ENCODE measurements at regions not wholly inside any gene's neighbourhood (a gene's known extent, or its start where the extent isn't known, plus 50 kb on each side); places are given as distances from the start of the nearest gene placed in this dataset.
"Not testable (repeated sequence)": the region's sequence is repeated elsewhere in the genome, so short reads cannot be mapped to it uniquely, and the experiment has no call there.

DNA sequence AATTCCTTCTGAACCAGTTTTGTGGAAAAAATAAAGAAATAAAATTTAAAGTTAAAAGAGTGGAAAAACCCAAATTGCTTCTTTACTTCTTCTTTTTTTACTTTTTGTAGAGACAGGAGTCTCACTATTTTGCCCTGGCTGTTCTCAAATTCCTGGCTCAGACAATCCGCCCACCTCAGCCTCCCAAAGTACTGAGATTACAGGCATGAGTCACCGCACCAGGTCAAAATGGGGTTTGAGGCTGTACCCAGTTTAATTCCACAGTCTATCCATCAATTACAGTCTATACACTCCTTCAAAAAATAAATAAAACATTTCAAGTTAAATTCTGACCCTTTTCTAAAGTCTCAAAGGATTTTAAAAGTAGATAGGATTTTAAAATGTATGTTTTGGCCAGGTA lies 120.3 kb downstream of the FAM161A start:
- Mint-ChIP-seq H3K27ac (ENCODE audit: low read depth, unreplicated experiment) (peak overlapping the region; percentile 54), H3K27me3 (ENCODE audit: insufficient read depth, unreplicated experiment) (no peaks in the 10 kb centered on the region), H3K4me1 (ENCODE audit: insufficient read depth, unreplicated experiment) (no peaks in the 10 kb centered on the region), H3K36me3 (ENCODE audit: insufficient read depth, unreplicated experiment) (no peaks in the 10 kb centered on the region), H3K4me3 (ENCODE audit: unreplicated experiment) (no peak overlapping the region), H3K9me3 (ENCODE audit: unreplicated experiment) (no peaks in the 10 kb centered on the region)
- TF ChIP-seq, protein P1, sequence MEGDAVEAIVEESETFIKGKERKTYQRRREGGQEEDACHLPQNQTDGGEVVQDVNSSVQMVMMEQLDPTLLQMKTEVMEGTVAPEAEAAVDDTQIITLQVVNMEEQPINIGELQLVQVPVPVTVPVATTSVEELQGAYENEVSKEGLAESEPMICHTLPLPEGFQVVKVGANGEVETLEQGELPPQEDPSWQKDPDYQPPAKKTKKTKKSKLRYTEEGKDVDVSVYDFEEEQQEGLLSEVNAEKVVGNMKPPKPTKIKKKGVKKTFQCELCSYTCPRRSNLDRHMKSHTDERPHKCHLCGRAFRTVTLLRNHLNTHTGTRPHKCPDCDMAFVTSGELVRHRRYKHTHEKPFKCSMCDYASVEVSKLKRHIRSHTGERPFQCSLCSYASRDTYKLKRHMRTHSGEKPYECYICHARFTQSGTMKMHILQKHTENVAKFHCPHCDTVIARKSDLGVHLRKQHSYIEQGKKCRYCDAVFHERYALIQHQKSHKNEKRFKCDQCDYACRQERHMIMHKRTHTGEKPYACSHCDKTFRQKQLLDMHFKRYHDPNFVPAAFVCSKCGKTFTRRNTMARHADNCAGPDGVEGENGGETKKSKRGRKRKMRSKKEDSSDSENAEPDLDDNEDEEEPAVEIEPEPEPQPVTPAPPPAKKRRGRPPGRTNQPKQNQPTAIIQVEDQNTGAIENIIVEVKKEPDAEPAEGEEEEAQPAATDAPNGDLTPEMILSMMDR (IDR thresholded peaks at IDR 0.05; ENCODE audit: unreplicated experiment) = no peak
- no TSS peak for BruUV-seq (replicated peaks)
- peak; percentile 31 for DNase-seq (ENCODE audit: unreplicated experiment)
- ChIA-PET CTCF (no interaction called here), POLR2A (interaction anchor here (0.6 kb wide), 1 partner anchor 44 kb away, joined by 3 read pairs; no protein-coding TSS in a partner anchor)
- intact Hi-C loops (cut with micrococcal nuclease) = no loop called here

GRCh38 chr2:61732787-61733186 lies 121.1 kb downstream of the FAM161A start:
- TF ChIP-seq, protein P1 (IDR thresholded peaks at IDR 0.05; ENCODE audit: unreplicated experiment) = no peak
- CTCF ChIA-PET = no interaction called here
- no peak for DNase-seq (ENCODE audit: unreplicated experiment)
- Mint-ChIP-seq H3K4me3 (ENCODE audit: unreplicated experiment) (no peak overlapping the region), H3K27me3 (ENCODE audit: insufficient read depth, unreplicated experiment) (no peaks in the 10 kb centered on the region), H3K27ac (ENCODE audit: low read depth, unreplicated experiment) (no peak overlapping the region), H3K36me3 (ENCODE audit: insufficient read depth, unreplicated experiment) (no peaks in the 10 kb centered on the region), H3K9me3 (ENCODE audit: unreplicated experiment) (peaks cover 4% of the 10 kb centered on the region), H3K4me1 (ENCODE audit: insufficient read depth, unreplicated experiment) (no peaks in the 10 kb centered on the region)
- intact Hi-C loops (cut with micrococcal nuclease) = no loop called here
- POLR2A ChIA-PET = interaction anchor here (0.6 to 0.7 kb wide), 2 partner anchors 97 to 1908 kb away, joined by 3 read pairs; no protein-coding TSS in a partner anchor
- BruUV-seq (replicated peaks) = no TSS peak

- intact Hi-C loops (cut with micrococcal nuclease) = no loop called here
- ChIA-PET POLR2A (no interaction called here), CTCF (no interaction called here)
- TF ChIP-seq, protein P1 (IDR thresholded peaks at IDR 0.05; ENCODE audit: unreplicated experiment) = no peak
- peaks cover 22% of the 10 kb centered on the region for H3K9me3 Mint-ChIP-seq (ENCODE audit: unreplicated experiment)
- no peak overlapping the region for H3K4me3 Mint-ChIP-seq (ENCODE audit: unreplicated experiment)
- no peaks in the 10 kb centered on the region for H3K27me3 Mint-ChIP-seq (ENCODE audit: insufficient read depth, unreplicated experiment)
- H3K27ac Mint-ChIP-seq (ENCODE audit: low read depth, unreplicated experiment) = no peak overlapping the region
- peak; percentile 8 for DNase-seq (ENCODE audit: unreplicated experiment)
- no peaks in the 10 kb centered on the region for H3K36me3 Mint-ChIP-seq (ENCODE audit: insufficient read depth, unreplicated experiment)
- H3K4me1 Mint-ChIP-seq (ENCODE audit: insufficient read depth, unreplicated experiment) = no peaks in the 10 kb centered on the region
- no TSS peak for BruUV-seq (replicated peaks)
Measured at GRCh38 chr2:61727746-61728145, 126.1 kb downstream of the FAM161A start.

DNA sequence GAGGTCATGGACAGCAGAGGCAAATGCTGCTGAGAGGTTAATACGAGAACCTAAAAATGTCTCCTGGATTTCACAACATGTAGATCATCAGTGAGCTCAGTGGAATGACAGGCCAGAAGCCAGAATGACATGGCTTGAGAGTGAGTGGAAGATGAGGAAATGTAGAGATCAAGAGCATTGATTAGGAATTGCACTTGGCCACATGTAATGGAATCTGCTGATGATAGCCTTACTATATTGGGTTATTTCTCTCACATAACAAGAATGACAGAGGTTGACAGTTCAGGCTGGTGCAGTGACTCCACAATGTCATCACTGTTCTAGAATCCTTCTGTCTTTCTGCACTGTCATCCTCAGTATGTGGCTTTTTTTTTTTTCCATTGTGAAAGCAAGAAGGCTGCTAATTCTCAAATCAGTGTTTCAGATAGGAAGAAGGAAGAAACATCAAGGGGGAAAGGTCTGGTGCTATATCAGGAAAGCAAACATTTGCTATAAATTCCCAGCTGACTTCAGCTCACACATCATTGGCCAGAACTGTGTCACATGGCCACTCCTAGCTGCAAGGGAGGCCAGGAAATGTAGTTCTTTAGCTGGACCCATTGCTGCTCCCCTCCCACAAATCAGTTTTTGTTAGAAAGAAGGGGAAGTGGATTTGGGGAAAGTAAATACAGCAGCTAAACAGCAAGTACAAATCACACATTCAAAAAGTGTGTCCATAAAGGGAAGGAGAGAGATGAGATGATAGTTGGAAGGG lies 127.2 kb downstream of the FAM161A start:
- ChIA-PET CTCF (interaction anchor here (0.7 kb wide), 1 partner anchor 222 kb away, joined by 4 read pairs; no protein-coding TSS in a partner anchor), POLR2A (interaction anchor here (1.0 kb wide), 1 partner anchor 11 kb away, joined by 3 read pairs; no protein-coding TSS in a partner anchor)
- no peak overlapping the region for H3K4me3 Mint-ChIP-seq (ENCODE audit: unreplicated experiment)
- H3K27me3 Mint-ChIP-seq (ENCODE audit: insufficient read depth, unreplicated experiment) = no peaks in the 10 kb centered on the region
- BruUV-seq (replicated peaks) = no TSS peak
- peaks cover 22% of the 10 kb centered on the region for H3K9me3 Mint-ChIP-seq (ENCODE audit: unreplicated experiment)
- H3K36me3 Mint-ChIP-seq (ENCODE audit: insufficient read depth, unreplicated experiment) = no peaks in the 10 kb centered on the region
- no peaks in the 10 kb centered on the region for H3K4me1 Mint-ChIP-seq (ENCODE audit: insufficient read depth, unreplicated experiment)
- intact Hi-C loops (cut with micrococcal nuclease) = no loop called here
- no peak overlapping the region for H3K27ac Mint-ChIP-seq (ENCODE audit: low read depth, unreplicated experiment)
- TF ChIP-seq, protein P1 (IDR thresholded peaks at IDR 0.05; ENCODE audit: unreplicated experiment) = no peak
- no peak for DNase-seq (ENCODE audit: unreplicated experiment)

DNA sequence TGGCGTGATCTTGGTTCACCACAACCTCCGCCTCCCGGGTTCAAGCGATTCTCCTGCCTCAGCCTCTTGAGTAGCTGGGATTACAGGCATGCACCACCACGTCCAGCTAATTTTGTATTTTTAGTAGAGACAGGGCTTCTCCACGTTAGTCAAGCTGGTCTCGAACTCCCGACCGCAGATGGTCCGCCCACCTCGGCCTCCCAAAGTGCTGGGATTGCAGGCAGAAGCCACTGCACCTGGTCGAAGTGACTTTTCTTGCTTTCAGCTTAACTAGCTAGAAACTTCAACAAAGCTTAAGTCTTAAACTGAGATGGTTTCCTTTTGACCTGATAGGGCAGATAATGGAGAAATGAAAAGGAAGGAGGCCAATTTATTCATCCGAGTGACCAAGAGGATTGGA lies 130.5 kb downstream of the FAM161A start:
- H3K27me3 Mint-ChIP-seq (ENCODE audit: insufficient read depth, unreplicated experiment); H3K27ac Mint-ChIP-seq (ENCODE audit: low read depth, unreplicated experiment); BruUV-seq (replicated peaks); H3K4me3 Mint-ChIP-seq (ENCODE audit: unreplicated experiment); H3K36me3 Mint-ChIP-seq (ENCODE audit: insufficient read depth, unreplicated experiment); H3K4me1 Mint-ChIP-seq (ENCODE audit: insufficient read depth, unreplicated experiment); DNase-seq (ENCODE audit: unreplicated experiment); intact Hi-C loops (cut with micrococcal nuclease): not testable (repeated sequence)
- ChIA-PET POLR2A (interaction anchor here (1.1 kb wide), 1 partner anchor 40 kb away, joined by 4 read pairs; no protein-coding TSS in a partner anchor), CTCF (interaction anchor here (1.6 kb wide), 1 partner anchor 18 kb away, joined by 5 read pairs; no protein-coding TSS in a partner anchor)
- H3K9me3 Mint-ChIP-seq (ENCODE audit: unreplicated experiment) = peaks cover 22% of the 10 kb centered on the region

Data from MCF 10A (cell line).